Neural progenitor cell (in vitro differentiated cells): ENCODE measurements at regions not wholly inside any gene's neighbourhood (a gene's known extent, or its start where the extent isn't known, plus 50 kb on each side); places are given as distances from the start of the nearest gene placed in this dataset.
"Not testable (repeated sequence)": the region's sequence is repeated elsewhere in the genome, so short reads cannot be mapped to it uniquely, and the experiment has no call there.

Experiments
- DNase-seq: peaks from one replicate; pipeline ENCODE4 v3.0.0-alpha.2; 2016; ENCODE audit warnings: low spot score
- H2AFZ ChIP-seq: fragments of 200-600 bp; sonication (generic); replicated peaks from 2 replicates; pipeline ENCODE4 v1.6.1; 2016; ENCODE audit warnings: antibody characterized with exemption
- H3F3A ChIP-seq: fragments of 200-600 bp; sonication (generic); 2 replicates; pipeline ENCODE4 v1.6.1; 2016; ENCODE audit warnings: antibody characterized with exemption, low read depth
- H3K27ac ChIP-seq: fragments of 200-600 bp; sonication (generic); 2 replicates; pipeline ENCODE4 v1.5.1; 2016; ENCODE audit warnings: mild to moderate bottlenecking
- H3K27me3 ChIP-seq: fragments of 200-600 bp; sonication (generic); 2 replicates; pipeline ENCODE4 v1.6.1; 2016; ENCODE audit warnings: mild to moderate bottlenecking, moderate library complexity
- H3K36me3 ChIP-seq: fragments of 200-600 bp; sonication (generic); 2 replicates; pipeline ENCODE4 v1.5.1; 2016
- H3K4me1 ChIP-seq: fragments of 200-600 bp; sonication (generic); 2 replicates; pipeline ENCODE4 v1.6.1; 2016; ENCODE audit warnings: mixed run types
- H3K4me2 ChIP-seq: fragments of 200-600 bp; sonication (generic); 2 replicates; pipeline ENCODE4 v1.6.1; 2016
- H3K4me3 ChIP-seq: fragments of 200-600 bp; sonication (generic); 2 replicates; pipeline ENCODE4 v1.5.1; 2016
- H3K79me2 ChIP-seq: fragments of 200-600 bp; sonication (generic); 2 replicates; pipeline ENCODE4 v1.6.1; 2016; ENCODE audit warnings: low read depth
- H3K9ac ChIP-seq: fragments of 200-600 bp; sonication (generic); 2 replicates; pipeline ENCODE4 v1.6.1; 2016
- H3K9me3 ChIP-seq: fragments of 200-600 bp; sonication (generic); 2 replicates; pipeline ENCODE4 v1.5.1; 2016; ENCODE audit warnings: low read depth
- H4K20me1 ChIP-seq: fragments of 200-600 bp; sonication (generic); 2 replicates; pipeline ENCODE4 v1.6.1; 2016; ENCODE audit warnings: low read depth
- H3K27ac Mint-ChIP-seq: 3 replicates; pipeline ENCODE4 v1.8.0; 2021; ENCODE audit warnings: mixed read lengths
- H3K27me3 Mint-ChIP-seq: 2 replicates; pipeline ENCODE4 v1.8.0; 2022; ENCODE audit warnings: low read depth, mild to moderate bottlenecking, inconsistent platforms, moderate library complexity, mixed read lengths; ENCODE audit not compliant: insufficient read depth
- H3K36me3 Mint-ChIP-seq: 3 replicates; pipeline ENCODE4 v1.8.0; 2021; ENCODE audit warnings: mixed read lengths
- H3K4me1 Mint-ChIP-seq: 3 replicates; pipeline ENCODE4 v1.8.0; 2021; ENCODE audit warnings: mixed read lengths
- H3K4me3 Mint-ChIP-seq: 3 replicates; pipeline ENCODE4 v1.8.0; 2021; ENCODE audit warnings: mild to moderate bottlenecking, moderate library complexity, mixed read lengths
- H3K9me3 Mint-ChIP-seq: 3 replicates; pipeline ENCODE4 v1.8.0; 2020; ENCODE audit warnings: mixed read lengths
- CTCF ChIP-seq: fragments of 200-600 bp; sonication (generic); IDR thresholded peaks from 2 replicates; pipeline ENCODE4 v1.5.1; 2017; ENCODE audit warnings: antibody characterized with exemption, mild to moderate bottlenecking
- EZH2 ChIP-seq: fragments of 200-600 bp; sonication (generic); IDR thresholded peaks from 2 replicates; pipeline ENCODE4 v1.6.1; 2017; ENCODE audit warnings: antibody characterized with exemption, mild to moderate bottlenecking, moderate library complexity
- EZH2phosphoT487 ChIP-seq: fragments of 200-600 bp; sonication (generic); IDR thresholded peaks from 2 replicates; pipeline ENCODE4 v1.6.1; 2017; ENCODE audit warnings: antibody characterized with exemption

- peaks cover 3% of the 10 kb centered on the region for H3K27me3 Mint-ChIP-seq
- Histone ChIP-seq H3K9ac (no peak overlapping the region), H3K79me2 (no peaks in the 10 kb centered on the region), H3K27ac (no peak overlapping the region), H3K36me3 (no peaks in the 10 kb centered on the region), H3K4me3 (no peak overlapping the region), H4K20me1 (no peaks in the 10 kb centered on the region), H3F3A (no peaks in the 10 kb centered on the region), H3K27me3 (no peaks in the 10 kb centered on the region), H3K4me2 (no peak overlapping the region), H3K9me3 (no peaks in the 10 kb centered on the region), H3K4me1 (no peaks in the 10 kb centered on the region), H2AFZ (no peak overlapping the region)
- no peaks in the 10 kb centered on the region for H3K36me3 Mint-ChIP-seq
- no peak for DNase-seq
- H3K4me3 Mint-ChIP-seq: no peak overlapping the region
- TF ChIP-seq EZH2phosphoT487 (no peak), EZH2 (no peak), CTCF (no peak)
- no peaks in the 10 kb centered on the region for H3K4me1 Mint-ChIP-seq
- no peaks in the 10 kb centered on the region for H3K9me3 Mint-ChIP-seq
- H3K27ac Mint-ChIP-seq: no peak overlapping the region
These were observed 84.6 kb upstream of the BCL2L14 start for GRCh38 chr12:11986165-11986564.

- no peaks in the 10 kb centered on the region for H3K79me2 ChIP-seq
- TF ChIP-seq EZH2phosphoT487 (no peak), CTCF (no peak), EZH2 (no peak)
- no peak overlapping the region for H3K27ac ChIP-seq
- H3F3A ChIP-seq: no peaks in the 10 kb centered on the region
- no peaks in the 10 kb centered on the region for H3K4me1 ChIP-seq
- H3K36me3 ChIP-seq: no peaks in the 10 kb centered on the region
- H2AFZ ChIP-seq: no peak overlapping the region
- H3K27me3 ChIP-seq: no peaks in the 10 kb centered on the region
- Mint-ChIP-seq H3K4me1 (no peaks in the 10 kb centered on the region), H3K27me3 (peaks cover 2% of the 10 kb centered on the region), H3K4me3 (no peak overlapping the region), H3K27ac (no peak overlapping the region), H3K36me3 (no peaks in the 10 kb centered on the region), H3K9me3 (peaks cover 4% of the 10 kb centered on the region)
- H4K20me1 ChIP-seq: no peaks in the 10 kb centered on the region
- H3K9me3 ChIP-seq: no peaks in the 10 kb centered on the region
- H3K9ac ChIP-seq: no peak overlapping the region
- H3K4me3 ChIP-seq: no peak overlapping the region
- H3K4me2 ChIP-seq: no peak overlapping the region
- DNase-seq: no peak
These were observed 82.8 kb upstream of the BCL2L14 start for GRCh38 chr12:11987901-11988300.

- Histone ChIP-seq H3K4me3 (no peak overlapping the region), H3K9me3 (no peaks in the 10 kb centered on the region), H3K36me3 (no peaks in the 10 kb centered on the region), H4K20me1 (no peaks in the 10 kb centered on the region), H3K9ac (no peak overlapping the region), H3F3A (no peaks in the 10 kb centered on the region), H3K4me1 (no peaks in the 10 kb centered on the region), H3K79me2 (no peaks in the 10 kb centered on the region), H3K27me3 (no peaks in the 10 kb centered on the region), H2AFZ (no peak overlapping the region), H3K27ac (no peak overlapping the region), H3K4me2 (no peak overlapping the region)
- H3K9me3 Mint-ChIP-seq: peaks cover 11% of the 10 kb centered on the region
- no peak for TF ChIP-seq EZH2
- TF ChIP-seq CTCF: no peak
- peaks cover 3% of the 10 kb centered on the region for H3K4me1 Mint-ChIP-seq
- no peak overlapping the region for H3K4me3 Mint-ChIP-seq
- DNase-seq: no peak
- H3K36me3 Mint-ChIP-seq: no peaks in the 10 kb centered on the region
- H3K27ac Mint-ChIP-seq: no peak overlapping the region
- peaks cover 2% of the 10 kb centered on the region for H3K27me3 Mint-ChIP-seq
These were observed 79.1 kb upstream of the BCL2L14 start for GRCh38 chr12:11991604-11992003.

GRCh38 chr12:11992515-11992914, 78.2 kb upstream of the BCL2L14 start:
- H3K79me2 ChIP-seq: no peaks in the 10 kb centered on the region
- Mint-ChIP-seq H3K4me1 (peaks cover 3% of the 10 kb centered on the region), H3K36me3 (no peaks in the 10 kb centered on the region), H3K4me3 (no peak overlapping the region), H3K27ac (no peak overlapping the region), H3K27me3 (peaks cover 2% of the 10 kb centered on the region), H3K9me3 (peaks cover 11% of the 10 kb centered on the region)
- H3K27me3 ChIP-seq: no peaks in the 10 kb centered on the region
- no peaks in the 10 kb centered on the region for H3K36me3 ChIP-seq
- H4K20me1 ChIP-seq: no peaks in the 10 kb centered on the region
- H3K4me2 ChIP-seq: no peak overlapping the region
- H3F3A ChIP-seq: no peaks in the 10 kb centered on the region
- DNase-seq: no peak
- no peak overlapping the region for H3K4me3 ChIP-seq
- H3K4me1 ChIP-seq: no peaks in the 10 kb centered on the region
- TF ChIP-seq CTCF: no peak
- no peak for TF ChIP-seq EZH2
- TF ChIP-seq EZH2phosphoT487: no peak
- no peaks in the 10 kb centered on the region for H3K9me3 ChIP-seq
- no peak overlapping the region for H2AFZ ChIP-seq
- H3K27ac ChIP-seq: no peak overlapping the region
- H3K9ac ChIP-seq: no peak overlapping the region

GRCh38 chr12:11998307-11998943, 72.3 kb upstream of the BCL2L14 start:
- H3K27me3 Mint-ChIP-seq, H3K9me3 Mint-ChIP-seq, H3K27ac ChIP-seq, H3K4me1 ChIP-seq, H3K9me3 ChIP-seq, H3F3A ChIP-seq, H2AFZ ChIP-seq, H4K20me1 ChIP-seq, H3K4me2 ChIP-seq, H3K36me3 Mint-ChIP-seq, H3K79me2 ChIP-seq, H3K4me1 Mint-ChIP-seq, H3K27me3 ChIP-seq, H3K4me3 Mint-ChIP-seq, H3K4me3 ChIP-seq, H3K36me3 ChIP-seq, H3K27ac Mint-ChIP-seq, H3K9ac ChIP-seq, DNase-seq: not testable (repeated sequence)
